HG03558 (cell line): ENCODE measurements at regions not wholly inside any gene's neighbourhood (a gene's known extent, or its start where the extent isn't known, plus 50 kb on each side); places are given as distances from the start of the nearest gene placed in this dataset.
"Not testable (repeated sequence)": the region's sequence is repeated elsewhere in the genome, so short reads cannot be mapped to it uniquely, and the experiment has no call there.

Experiments
- ATAC-seq: cut with Tn5 transposase; IDR thresholded peaks from one replicate; pipeline ENCODE4 v1.9.1; 2021; ENCODE audit warnings: moderate number of reproducible peaks; ENCODE audit not compliant: unreplicated experiment; ENCODE audit errors: extremely low read depth

DNA sequence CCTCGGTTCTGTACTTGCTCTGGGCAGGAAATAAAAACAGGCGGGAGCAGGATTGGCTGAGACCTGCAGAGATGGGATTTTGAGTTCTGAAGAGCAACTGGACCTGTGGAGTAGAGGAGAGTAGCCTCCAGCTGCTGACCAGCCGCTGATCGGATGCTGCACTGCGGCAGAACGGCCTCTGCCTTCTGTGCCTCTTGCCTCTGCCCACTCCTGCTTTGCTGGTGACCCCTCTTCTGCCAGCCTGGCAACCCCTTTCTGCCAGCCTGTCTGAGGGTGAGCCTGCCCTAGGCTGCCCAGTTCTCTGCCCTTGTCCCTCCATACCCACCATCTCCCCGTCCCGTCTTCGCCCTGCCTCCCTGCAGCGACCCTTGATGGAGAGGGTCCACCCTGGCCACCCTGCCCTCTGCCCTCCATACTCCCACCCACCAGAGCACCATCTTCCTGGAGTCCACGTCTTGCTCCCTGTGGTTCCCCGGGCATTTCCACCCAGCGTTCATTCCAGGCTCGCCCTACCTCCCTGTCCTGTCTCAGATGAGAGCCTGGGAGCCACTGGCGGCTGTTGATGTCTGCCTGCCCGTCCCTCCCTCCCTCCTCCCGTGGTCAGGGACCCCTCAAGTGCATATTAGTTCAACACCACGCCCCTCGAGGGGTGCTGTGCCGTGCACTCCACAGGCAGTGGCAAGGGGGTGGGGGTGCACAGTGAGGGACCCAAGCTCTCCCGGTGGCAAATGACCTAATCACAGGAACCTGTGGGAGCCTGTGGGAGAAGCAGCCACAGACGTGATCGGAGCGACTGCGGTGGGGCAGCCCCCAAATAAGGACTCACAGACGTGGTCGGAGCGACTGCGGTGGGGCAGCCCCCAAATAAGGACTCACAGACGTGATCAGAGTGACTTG is 863.3 kb downstream of the TBC1D22A start:
- ATAC-seq: no peak

DNA sequence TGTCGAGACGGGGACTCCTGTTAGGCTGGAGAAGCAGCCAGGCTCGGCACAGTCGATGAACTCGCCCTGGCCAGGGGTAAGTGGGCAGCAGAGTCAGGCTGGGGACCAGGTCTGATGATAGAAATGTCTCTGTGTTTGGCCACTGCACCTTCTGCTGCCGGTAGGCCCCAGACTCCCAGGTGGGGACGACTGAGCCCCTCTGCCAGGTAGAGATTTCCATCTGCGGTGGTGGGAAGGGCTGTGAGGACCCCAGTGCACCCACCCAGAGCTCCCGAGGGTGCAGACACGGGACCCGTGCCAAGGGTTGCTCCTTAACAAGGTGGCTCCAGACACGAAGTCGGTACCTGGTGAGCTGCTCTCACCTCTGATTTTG is 862.5 kb downstream of the TBC1D22A start:
- no peak for ATAC-seq

DNA sequence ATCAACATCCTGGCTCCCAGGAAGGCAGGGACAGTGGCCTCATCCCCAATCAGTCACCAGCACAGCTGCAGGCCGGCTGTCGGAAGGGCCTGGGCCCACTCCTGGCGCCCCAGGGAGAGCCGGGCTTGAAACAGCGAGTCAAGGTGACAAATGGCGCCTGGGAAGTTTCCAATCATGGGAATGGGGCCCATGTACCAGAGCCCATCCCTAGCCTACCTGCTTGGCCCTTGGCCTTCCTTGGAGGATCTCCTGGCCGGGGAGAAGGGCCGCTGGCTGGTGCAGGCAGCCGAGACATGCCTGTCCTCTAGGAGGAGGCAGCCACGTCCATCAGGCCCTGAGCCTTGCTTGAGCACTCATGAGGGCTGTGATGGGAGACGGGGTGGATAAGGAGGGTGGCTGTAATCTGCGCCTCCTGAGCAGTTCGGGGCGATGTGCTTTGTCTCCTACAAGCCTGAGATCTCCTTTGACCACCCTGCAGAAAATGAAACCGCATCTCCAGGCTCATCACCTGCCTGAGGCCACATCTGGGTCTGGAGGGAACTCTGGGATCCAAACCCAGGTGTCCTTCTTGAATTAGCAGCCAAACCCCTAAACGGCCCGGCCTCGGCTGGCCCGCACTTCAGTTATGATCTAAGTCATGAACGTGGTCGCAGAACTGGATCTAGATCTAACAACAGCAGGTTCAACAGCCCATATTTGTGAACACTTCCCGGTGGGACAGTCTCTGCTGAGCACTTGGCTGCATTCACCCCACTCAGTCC is 862.0 kb downstream of the TBC1D22A start:
- ATAC-seq: no peak

DNA sequence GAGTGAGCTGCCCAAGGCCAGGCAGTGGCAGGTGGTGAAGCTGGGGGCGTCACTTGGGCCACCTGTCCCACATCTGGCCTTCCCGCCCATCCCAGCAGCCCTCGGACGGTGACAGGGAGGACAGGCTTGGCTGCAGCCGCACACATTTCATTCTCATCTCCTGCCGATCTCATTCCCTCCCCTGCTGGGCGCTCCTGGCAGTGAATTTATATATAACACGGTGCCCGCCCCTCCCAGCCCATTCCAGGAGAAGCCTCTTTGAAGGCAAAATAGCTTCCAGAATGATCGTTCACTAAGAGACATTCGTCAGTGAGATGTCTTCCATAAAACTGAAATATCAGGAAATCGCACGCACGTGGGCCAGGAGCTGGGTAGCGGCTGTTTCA is 861.3 kb downstream of the TBC1D22A start:
- no peak for ATAC-seq

DNA sequence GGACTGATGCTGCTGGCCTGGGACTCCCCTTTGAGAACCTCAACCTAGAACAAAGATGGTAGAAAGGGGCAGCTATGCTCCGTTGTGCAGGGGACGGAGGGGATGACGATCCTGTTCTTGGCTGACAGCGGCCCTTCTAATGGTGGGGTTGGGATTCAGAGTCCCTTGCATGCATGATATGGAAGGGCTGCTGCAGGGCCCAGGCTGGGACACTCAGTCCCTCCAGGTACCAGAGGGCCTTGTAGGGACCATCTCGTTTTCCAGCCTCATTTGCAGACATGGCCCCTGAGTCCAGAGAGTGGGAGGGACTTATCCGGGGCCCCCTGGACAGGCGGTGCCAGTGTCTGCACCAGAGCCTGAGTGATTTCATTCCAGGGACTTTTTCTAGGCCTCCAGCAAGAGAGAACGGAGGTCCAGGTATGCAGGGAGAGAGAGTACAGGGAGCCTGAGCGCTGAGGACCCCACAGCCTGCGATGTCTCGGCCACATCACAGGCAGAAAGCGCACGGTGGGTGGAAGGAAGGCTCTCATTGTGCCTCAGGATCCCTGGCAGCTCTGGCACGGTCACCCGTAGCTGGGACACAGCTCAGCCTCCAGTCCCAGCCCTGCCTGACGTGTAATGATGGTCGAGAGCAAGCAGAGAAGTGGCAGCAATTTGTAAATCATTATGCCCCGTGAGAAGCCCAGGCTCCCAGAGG is 860.8 kb downstream of the TBC1D22A start:
- no peak for ATAC-seq

DNA sequence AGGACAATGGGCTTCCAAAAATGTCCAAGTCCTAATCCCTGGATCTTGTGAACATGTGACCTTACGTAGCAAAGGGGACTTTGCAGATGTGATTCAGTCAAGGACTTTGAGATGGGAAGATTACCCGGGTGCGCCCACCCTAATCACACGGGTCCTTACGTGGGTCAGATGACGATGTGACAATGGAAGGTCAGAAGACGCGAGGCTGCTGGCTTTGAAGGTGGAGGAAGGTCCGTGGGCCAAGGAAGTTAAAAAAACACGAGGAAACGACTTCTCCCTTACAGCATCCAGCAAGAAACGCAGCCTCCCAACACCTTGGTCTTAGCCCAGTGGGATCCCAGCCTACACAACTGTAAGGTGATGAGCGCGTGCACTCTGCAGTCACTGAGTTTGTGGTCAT is 860.1 kb downstream of the TBC1D22A start:
- no peak for ATAC-seq

DNA sequence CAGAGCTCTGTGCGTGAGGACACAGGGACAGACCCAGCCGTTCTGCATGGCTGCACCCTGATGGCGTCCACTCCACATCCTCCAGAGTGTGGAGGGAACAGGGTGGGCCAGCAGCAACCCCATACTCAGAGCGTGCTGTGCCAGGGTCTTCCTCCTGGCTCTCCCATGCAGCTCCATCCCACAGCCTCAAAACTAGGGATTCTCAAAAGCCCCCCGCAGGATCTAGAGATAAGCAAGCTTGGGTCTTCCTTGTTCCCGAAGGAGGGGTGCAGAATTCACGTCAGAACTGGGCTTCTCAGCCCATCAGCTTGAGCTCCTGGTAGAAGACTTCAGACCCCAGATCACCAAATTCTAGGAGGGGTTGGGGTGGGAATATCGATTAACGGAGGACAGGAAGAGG is 858.8 kb downstream of the TBC1D22A start:
- ATAC-seq: no peak

DNA sequence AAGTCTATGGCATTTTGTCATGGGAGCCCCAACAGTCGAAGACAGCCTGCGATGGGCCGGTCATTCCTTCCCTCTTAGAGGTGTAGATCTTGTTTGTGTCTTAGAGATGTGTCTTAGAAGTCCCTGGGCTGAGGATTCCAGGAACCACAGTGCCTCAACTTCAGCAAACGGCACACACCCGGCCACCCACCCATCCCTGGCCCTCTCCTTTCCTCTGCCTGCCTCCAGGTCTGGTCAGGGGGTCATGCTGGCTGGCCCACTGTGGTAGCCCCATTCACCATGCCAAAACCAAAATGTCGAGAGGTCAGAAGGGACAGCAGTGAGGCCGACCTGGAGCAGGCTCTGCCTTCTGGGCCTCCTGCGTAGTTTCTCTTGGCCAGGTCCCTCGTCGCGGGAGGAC is 857.9 kb downstream of the TBC1D22A start:
- no peak for ATAC-seq

DNA sequence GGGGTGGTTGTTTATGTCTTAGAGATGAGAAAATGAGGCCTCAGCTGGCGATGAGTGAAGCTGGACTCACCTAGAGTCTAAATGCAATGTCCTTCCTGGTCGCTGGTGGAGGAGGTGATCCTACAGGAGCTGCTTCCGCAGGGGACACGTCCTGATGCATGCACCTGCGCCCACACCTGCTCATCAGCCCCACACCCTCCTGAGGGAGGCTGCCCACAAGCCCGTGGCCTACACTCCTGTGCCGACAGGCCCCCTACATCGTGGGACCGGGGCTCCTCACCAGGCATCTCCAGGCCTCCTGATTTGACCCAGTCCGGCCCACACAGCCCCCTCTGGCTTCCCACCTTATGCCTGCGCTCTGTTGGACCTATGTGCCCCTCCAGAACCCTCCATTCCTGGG is 857.2 kb downstream of the TBC1D22A start:
- no peak for ATAC-seq

DNA sequence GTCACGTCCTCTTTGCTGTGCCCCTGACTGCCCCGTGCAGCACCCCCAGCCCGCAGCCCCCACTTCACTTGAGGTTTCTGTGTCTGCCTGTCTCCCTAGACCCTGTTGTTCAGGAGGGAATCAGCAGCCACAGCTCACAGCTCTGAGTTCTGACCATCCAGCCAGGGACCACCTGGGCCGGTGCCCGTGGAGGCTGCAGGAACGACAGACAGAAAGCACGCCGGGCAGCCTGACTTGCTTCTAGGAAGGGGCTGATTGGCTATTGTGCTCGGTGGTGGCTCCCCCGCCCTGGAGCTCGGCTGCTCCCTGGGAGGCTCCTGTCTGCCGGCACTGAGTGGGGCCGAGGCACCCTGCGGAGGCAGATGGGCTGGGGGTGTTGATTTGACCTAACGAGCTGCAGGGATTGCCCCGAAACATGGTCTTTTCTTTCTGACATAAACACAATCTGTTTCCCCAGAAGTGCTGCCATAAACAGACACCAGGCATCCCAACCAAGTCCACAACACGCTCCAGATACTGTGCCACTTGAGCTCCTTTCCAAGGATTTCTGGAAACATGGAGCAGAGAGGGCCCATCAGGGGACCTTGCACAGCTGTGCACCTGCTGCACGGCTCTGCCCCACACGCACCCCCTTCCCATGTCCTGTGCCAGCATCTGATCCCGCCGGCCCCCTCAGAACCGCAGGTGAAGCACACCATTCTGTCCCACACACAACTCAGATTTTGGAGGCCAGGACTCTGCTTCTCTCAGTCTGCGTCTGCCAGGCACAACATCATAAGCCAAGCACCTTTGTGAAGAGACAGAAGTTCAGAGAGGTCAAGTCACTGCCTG is 855.9 kb downstream of the TBC1D22A start:
- no peak for ATAC-seq

DNA sequence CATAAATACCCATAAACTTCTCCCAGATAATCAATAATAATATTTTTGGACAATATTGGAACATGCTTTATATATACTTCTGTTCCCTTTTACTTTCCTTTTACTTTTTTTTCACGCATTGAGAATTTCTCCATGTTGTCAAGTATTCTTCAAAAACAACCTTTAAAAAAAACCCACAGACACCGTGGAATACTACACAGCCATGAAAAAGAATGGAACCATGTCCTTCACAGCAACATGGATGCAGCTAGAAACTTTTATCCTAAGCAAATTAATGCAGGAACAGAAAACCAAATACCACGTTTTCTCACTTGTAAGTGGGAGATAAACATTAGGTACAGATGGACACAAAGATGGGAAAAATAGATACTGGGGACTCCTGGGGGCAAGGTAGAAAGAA is 854.7 kb downstream of the TBC1D22A start:
- ATAC-seq: no peak

DNA sequence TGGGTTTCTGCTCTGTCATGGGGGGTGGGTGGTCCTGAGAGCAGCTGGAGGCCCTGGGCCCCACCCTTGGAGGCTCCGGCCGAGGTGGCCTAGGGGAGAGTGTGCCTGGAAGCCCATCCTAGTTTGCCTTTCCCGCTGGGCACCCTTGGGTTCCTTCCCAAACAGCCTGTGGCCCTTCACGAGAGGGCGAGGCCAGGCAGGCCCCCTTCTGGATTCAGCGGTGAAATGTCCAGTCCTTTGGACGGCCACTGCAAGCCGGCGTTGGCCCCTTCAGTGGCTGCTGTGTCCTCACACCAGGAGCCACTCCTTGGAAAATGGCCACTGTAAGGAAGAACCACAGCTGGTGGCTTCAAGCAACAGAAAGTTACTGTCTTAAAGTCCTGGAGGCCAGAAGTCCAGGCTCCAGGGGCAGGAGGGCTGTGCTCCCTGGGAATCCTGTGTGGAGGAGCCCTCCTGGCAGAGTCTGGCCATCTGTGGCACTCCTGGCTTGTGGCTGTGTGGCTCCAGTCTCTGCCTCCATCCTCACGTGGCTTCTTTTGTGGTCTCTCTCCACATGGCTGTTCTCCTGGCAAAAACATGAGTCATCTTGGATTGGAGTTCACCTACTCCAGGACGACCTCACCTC is 854.1 kb downstream of the TBC1D22A start:
- no peak for ATAC-seq

DNA sequence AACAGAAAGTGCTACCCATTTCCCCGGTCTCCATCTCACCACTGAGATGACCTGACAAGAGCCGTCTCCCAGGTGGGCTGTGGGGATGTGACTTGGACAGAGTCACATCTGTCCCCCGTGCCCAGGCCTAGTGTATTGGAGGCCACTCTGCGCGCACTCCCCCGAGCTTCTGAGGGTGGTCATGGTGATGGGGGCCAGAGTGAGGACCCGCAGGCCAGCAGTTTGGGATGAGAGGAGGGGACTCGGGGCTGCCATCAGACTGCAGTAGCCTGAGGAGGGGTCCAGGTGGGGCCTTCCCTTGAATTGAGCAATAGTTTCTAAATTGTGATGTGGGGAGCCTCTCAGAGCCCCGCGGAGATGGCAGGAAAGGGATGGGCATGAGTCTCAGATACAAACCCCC is 852.6 kb downstream of the TBC1D22A start:
- ATAC-seq: no peak

DNA sequence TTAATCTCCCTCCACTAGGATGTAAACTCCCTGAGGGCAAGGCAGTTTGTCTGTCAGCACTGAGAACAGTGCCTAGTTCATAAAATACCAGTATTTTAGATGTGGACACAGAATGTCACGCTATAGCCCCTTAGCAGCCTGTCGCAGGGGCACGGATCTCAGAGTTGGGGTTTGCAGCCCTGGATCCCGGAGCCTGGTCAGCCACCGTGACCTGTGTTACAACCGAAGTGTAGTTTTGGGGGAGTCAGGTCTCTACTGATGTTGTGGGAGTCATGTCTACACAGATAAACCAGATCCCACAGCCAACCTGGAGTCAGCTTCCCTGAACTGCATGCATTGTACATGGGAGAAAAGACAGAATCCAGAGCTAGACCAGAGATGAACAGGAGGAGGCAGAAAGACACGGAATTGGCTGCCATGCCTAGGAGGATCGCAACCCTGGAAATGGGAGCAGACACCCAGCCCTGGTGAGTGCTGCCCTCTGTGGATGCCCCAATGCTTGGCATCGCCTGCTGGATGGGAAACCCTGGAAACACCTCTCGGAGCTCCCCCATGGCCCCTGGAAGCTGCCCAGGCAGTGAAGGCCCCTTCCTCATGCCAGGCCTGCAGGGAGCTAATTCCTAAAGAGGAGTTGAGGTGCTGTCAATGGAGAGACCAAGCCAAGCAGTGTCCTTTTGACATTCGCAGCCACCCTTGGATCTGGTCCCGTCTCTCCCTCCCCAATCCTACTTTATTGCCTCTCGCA is 851.3 kb downstream of the TBC1D22A start:
- no peak for ATAC-seq

DNA sequence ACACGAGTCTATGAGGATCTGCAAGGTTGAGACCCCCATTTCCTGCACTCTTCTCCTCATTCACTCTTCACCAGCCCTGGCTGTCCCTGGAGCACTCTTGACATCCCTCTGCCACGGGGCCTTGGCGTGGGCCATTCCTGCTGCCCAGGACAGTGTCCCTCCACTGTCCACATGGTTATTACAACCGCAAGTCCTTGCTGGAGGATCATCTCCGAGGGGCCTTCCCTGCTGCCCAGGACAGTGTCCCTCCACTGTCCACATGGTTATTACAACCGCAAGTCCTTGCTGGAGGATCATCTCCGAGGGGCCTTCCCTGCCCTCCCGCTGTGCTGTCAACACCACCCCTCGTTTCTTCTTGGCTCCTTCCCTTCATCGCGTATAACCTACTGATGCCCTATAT is 850.7 kb downstream of the TBC1D22A start:
- not testable (repeated sequence) for ATAC-seq

DNA sequence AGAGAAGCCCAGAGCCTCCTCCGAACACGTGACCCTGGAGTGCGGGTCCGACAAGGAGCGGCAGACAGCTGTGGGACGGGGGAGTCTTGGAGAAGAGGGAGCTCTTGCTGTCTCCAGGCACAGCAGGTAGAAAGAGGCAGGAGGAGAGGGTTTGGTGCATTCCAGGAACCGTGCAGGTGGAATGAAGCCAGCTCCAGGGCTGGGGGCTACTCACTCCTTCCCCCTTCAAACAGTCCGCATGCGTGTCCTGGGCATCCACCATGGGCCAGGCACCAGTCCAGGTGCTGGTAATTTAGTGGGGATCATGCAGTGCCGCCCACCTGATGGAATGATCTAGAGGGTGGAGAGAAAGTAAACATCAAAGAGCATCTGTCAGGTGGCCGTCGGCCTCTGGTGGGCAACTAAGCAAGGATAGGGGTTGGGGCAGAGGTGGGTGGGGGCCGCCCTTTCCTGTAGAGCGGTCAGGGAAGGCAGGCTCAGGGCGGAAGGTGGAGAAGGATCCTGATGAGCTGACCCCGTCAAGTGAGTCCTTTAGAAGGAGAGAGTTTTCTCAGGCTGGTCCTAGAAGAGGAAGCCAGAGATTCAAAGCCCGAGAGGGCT is 850.0 kb downstream of the TBC1D22A start:
- ATAC-seq: no peak

DNA sequence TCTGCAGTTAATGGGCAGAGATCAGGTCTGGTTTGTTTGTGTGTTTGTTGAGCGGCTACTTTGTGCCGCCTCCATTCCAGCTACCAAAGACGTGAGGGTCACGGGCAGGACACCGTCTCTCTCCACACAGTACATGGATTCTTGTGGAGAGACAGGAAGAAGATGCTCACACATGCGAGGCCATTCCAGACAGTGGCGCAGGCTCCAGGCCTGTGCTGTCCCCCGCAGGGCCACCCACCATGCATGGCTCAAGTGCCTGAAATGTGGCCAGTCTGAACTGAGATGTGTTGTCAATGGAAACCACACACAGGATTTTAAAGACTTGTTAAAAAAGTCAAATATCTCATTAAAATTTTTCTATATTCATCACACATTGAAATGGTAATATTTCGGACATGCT is 848.3 kb downstream of the TBC1D22A start:
- ATAC-seq: no peak

DNA sequence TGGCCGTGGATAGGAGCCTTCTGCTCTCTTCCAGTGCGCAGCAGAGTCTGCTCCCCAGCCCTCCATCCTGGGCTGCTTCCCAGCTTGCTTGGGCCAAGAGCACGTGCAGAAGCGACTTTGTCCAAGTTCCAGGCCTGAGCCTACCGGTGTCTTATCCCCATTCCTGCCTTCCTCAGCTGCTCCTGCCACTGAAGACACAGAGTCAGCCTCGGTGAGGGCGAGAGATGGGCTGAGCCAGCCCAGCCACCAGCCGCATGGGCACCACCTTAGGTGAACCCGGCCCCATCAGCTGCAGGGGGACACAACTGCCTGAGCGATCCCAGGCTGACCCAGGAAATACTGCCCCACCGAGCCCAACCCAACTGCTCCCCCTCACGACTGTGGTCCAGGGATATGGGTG is 847.8 kb downstream of the TBC1D22A start:
- ATAC-seq: no peak

DNA sequence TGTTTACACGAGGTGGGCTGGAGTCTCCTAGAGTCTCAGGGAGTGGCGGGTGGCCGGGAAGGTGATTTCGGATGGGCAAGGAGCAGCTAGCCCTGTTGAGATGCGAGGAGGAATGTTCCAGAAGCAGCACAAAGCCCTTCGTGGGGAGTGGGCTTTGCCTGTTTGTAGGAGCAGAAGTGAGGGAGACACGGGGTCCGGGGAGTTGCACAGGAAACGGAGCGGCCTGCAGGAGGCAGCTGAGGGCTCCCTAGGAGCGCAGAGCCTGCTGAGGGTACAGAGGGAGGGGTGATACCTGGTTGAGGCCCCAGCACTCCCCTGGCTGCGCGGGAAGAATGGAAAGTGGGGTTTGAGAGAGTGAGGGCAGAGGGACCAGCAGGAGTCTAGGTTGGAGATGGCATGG is 847.2 kb downstream of the TBC1D22A start:
- ATAC-seq: no peak
